K562 (cell line): ENCODE measurements at regions not wholly inside any gene's neighbourhood (a gene's known extent, or its start where the extent isn't known, plus 50 kb on each side); places are given as distances from the start of the nearest gene placed in this dataset.

Experiments
- ATAC-seq: fragments of 200-7000 bp; cut with Tn5 transposase; 3 replicates; pipeline ENCODE4 v1.9.1; 2020; ENCODE audit warnings: moderate library complexity
- BruUV-seq: library from RNA; stranded (reverse); fragments of 400-500 nt; replicated peaks from 2 replicates; lab custom pipeline; 2021; lab: Mats Ljungman, UMichigan
- CTCF ChIA-PET: fragments of 300-600 bp; formaldehyde crosslinking; extraction: SDS; loops from one replicate; lab custom pipeline; 2021; ENCODE audit warnings: low intra/inter-chr PET ratio; lab: Yijun Ruan, JAX
- POLR2A ChIA-PET: fragments of 300-600, 350-650 bp; sonication (Branson Sonifier 250); formaldehyde crosslinking; extraction: SDS; loops from one replicate; lab custom pipeline; 2021; ENCODE audit warnings: antibody characterized with exemption, inconsistent platforms; lab: Yijun Ruan, JAX
- DNase-seq, 4 experiments: peaks; one replicate each; pipeline versions ENCODE4 v3.0.0 to v3.0.0-alpha.2; 2011 to 2018; ENCODE audit warnings: low spot score in 3 of 4, mixed read lengths in 3 of 4; ENCODE audit errors: extremely low read depth in 1 of 4
- FAIRE-seq: peaks from 2 replicates; lab custom pipeline; 2011; peaks lifted over from hg19 to GRCh38; lab: Jason Lieb, UNC
- H2AFZ ChIP-seq: 2 replicates; pipeline ENCODE4 v1.6.0; 2011; ENCODE audit warnings: low read depth, low read length, control low read depth, inconsistent platforms
- H3K27ac ChIP-seq: fragments of 200-600 bp; 3 replicates; pipeline ENCODE4 v1.8.0; 2011; ENCODE audit warnings: low read depth, mild to moderate bottlenecking, control low read depth, inconsistent platforms, low read length, moderate library complexity, mixed read lengths; ENCODE audit errors: extremely low read depth
- H3K27me3 ChIP-seq, 2 experiments: fragments of 300-600 bp in 1 of 2; 2 replicates in 1 of 2; 3 replicates in 1 of 2; pipeline versions ENCODE4 v1.6.0 to v1.8.0; 2011; ENCODE audit warnings: inconsistent platforms in 2 of 2, low read length in 2 of 2, mild to moderate bottlenecking in 1 of 2, mixed read lengths in 1 of 2, moderate library complexity in 1 of 2; ENCODE audit not compliant: control insufficient read depth in 2 of 2, insufficient read depth in 2 of 2
- H3K36me3 ChIP-seq: fragments of 300-600 bp; 3 replicates; pipeline ENCODE4 v1.8.0; 2011; ENCODE audit warnings: mild to moderate bottlenecking, low read length, inconsistent platforms; ENCODE audit not compliant: control insufficient read depth, insufficient read depth
- H3K4me1 ChIP-seq, 2 experiments: fragments of 200-600 bp in 1 of 2; replicated peaks in 1 of 2; 2 replicates in 1 of 2; 3 replicates in 1 of 2; pipeline versions ENCODE4 v1.5.1 to v1.8.0; 2011; ENCODE audit warnings: inconsistent platforms in 2 of 2, low read length in 2 of 2, mild to moderate bottlenecking in 1 of 2, mixed read lengths in 1 of 2, moderate library complexity in 1 of 2; ENCODE audit not compliant: control insufficient read depth in 2 of 2, insufficient read depth in 2 of 2
- H3K4me2 ChIP-seq: 2 replicates; pipeline ENCODE4 v1.6.1; 2011; ENCODE audit warnings: low read length, control low read depth, inconsistent platforms, mixed read lengths; ENCODE audit not compliant: insufficient read depth
- H3K4me3 ChIP-seq: fragments of 200-600 bp; sonication (generic), shearing (Covaris generic); 2 replicates; pipeline ENCODE4 v1.5.1; 2016; ENCODE audit warnings: control low read depth, inconsistent platforms
- H3K79me2 ChIP-seq: fragments of 200-600 bp; 3 replicates; pipeline ENCODE4 v1.8.0; 2011; ENCODE audit warnings: low read length, inconsistent platforms; ENCODE audit not compliant: control insufficient read depth, insufficient read depth
- H3K9ac ChIP-seq, 2 experiments: 2 replicates each; pipeline versions ENCODE4 v1.6.0 to v1.6.1; 2011; ENCODE audit warnings: low read depth in 2 of 2, low read length in 2 of 2, control low read depth in 1 of 2, inconsistent platforms in 1 of 2, mild to moderate bottlenecking in 1 of 2, mixed read lengths in 1 of 2; ENCODE audit not compliant: insufficient read depth in 1 of 2
- H3K9me1 ChIP-seq: one replicate; pipeline ENCODE4 v1.6.0; 2011; ENCODE audit warnings: inconsistent platforms, mild to moderate bottlenecking, low read length, moderate library complexity; ENCODE audit not compliant: control insufficient read depth, insufficient read depth
- H3K9me3 ChIP-seq: replicated peaks from 2 replicates; pipeline ENCODE4 v1.5.1; 2011; ENCODE audit warnings: low read depth, low read length, inconsistent platforms; ENCODE audit not compliant: control insufficient read depth, insufficient read depth
- H4K20me1 ChIP-seq: replicated peaks from 2 replicates; pipeline ENCODE4 v1.6.1; 2011; ENCODE audit warnings: low read length, inconsistent platforms, mixed read lengths; ENCODE audit not compliant: control insufficient read depth, insufficient read depth
- ARHGAP35 ChIP-seq: fragments of 450-650 bp; IDR thresholded peaks from 2 replicates; pipeline ENCODE4 v1.6.1; 2018; ENCODE audit not compliant: partially characterized antibody
- BACH1 ChIP-seq: fragments of 200-800 bp; sonication (Bioruptor generic); IDR thresholded peaks from 2 replicates; pipeline ENCODE4 v1.6.1; 2016; ENCODE audit warnings: missing genetic modification characterization, missing compliant biosample characterization
- CBX8 ChIP-seq: fragments of 200-600 bp; sonication (generic); IDR thresholded peaks from 2 replicates; pipeline ENCODE4 v1.6.1; 2012; ENCODE audit warnings: borderline replicate concordance, mixed run types, low read depth, mild to moderate bottlenecking, moderate library complexity, mixed read lengths, low read length, control low read depth, inconsistent platforms; ENCODE audit not compliant: poor library complexity, severe bottlenecking; ENCODE audit errors: extremely low read depth
- FOSL1 ChIP-seq: fragments of 200-800 bp; sonication (Bioruptor generic); conservative IDR thresholded peaks from 2 replicates; pipeline ENCODE4 v1.6.1; 2016; ENCODE audit warnings: missing genetic modification characterization, missing compliant biosample characterization
- IRF1 ChIP-seq: sonication (generic); formaldehyde crosslinking; IDR thresholded peaks from 2 replicates; pipeline ENCODE4 v1.8.0; 2022; ENCODE audit warnings: missing genetic modification reagents, mild to moderate bottlenecking, borderline replicate concordance
- MEIS2 ChIP-seq: fragments of 450-650 bp; IDR thresholded peaks from 2 replicates; pipeline ENCODE4 v1.6.1; 2014; ENCODE audit warnings: mild to moderate bottlenecking; ENCODE audit not compliant: partially characterized antibody
- PBX2 ChIP-seq, 2 experiments: IDR thresholded peaks in 1 of 2; conservative IDR thresholded peaks in 1 of 2; 2 replicates each; pipeline ENCODE4 v1.6.1; 2016; ENCODE audit warnings: low read depth in 2 of 2, mild to moderate bottlenecking in 1 of 2, missing compliant biosample characterization in 1 of 2, missing genetic modification characterization in 1 of 2, moderate library complexity in 1 of 2
- PHF21A ChIP-seq: fragments of 450-650 bp; IDR thresholded peaks from 2 replicates; pipeline ENCODE4 v1.6.1; 2017; ENCODE audit warnings: low read depth, borderline replicate concordance
- PTTG1 ChIP-seq: fragments of 450-650 bp; IDR thresholded peaks from 2 replicates; pipeline ENCODE4 v1.6.1; 2016; ENCODE audit warnings: low read depth, mild to moderate bottlenecking, missing genetic modification characterization, missing compliant biosample characterization
- RFX5 ChIP-seq: IDR thresholded peaks from 2 replicates; pipeline ENCODE4 v1.6.1; 2011; ENCODE audit warnings: low read depth, mild to moderate bottlenecking, improper control_type of control experiment, low read length
- RNF2 ChIP-seq: sonication (generic); IDR thresholded peaks from 2 replicates; pipeline ENCODE4 v1.6.1; 2016
- RNF219 ChIP-seq: fragments of 250-450 bp; sonication (Bioruptor Pico); IDR thresholded peaks from 2 replicates; pipeline ENCODE4 v1.5.0; 2022; ENCODE audit warnings: mild to moderate bottlenecking
- TRIM24 ChIP-seq, 2 experiments: fragments of 450-650 bp; IDR thresholded peaks; 2 replicates each; pipeline ENCODE4 v1.6.1; 2016
- ZNF212 ChIP-seq: fragments of 450-650 bp; formaldehyde crosslinking; IDR thresholded peaks from 2 replicates; pipeline ENCODE4 v1.4.0; 2020; ENCODE audit warnings: mild to moderate bottlenecking
- ZNF584 ChIP-seq: fragments of 200-800 bp; sonication (Bioruptor generic); IDR thresholded peaks from 2 replicates; pipeline ENCODE4 v1.6.1; 2016; ENCODE audit warnings: low read depth, mild to moderate bottlenecking, missing genetic modification characterization, missing compliant biosample characterization
- ZNF589 ChIP-seq: fragments of 200-800 bp; sonication (Bioruptor generic); IDR thresholded peaks from 2 replicates; pipeline ENCODE4 v1.6.1; 2016; ENCODE audit warnings: low read depth, missing genetic modification characterization, missing compliant biosample characterization
- WGBS: fragments of 100-300 bp; shearing (Covaris generic); methylation state at CpG from one replicate; pipeline ENCODE4 v1.1.6; 2016; ENCODE audit warnings: low coverage, mixed read lengths; ENCODE audit not compliant: insufficient coverage; ENCODE audit errors: missing lambda C conversion rate; 5-methylcytosine and 5-hydroxymethylcytosine counted together
- in situ Hi-C: fragments of 300-500 bp; cut with MboI; formaldehyde crosslinking; loops from 4 replicates; pipeline ENCODE4 v1.15.0; 2018; ENCODE audit warnings: inconsistent platforms, mixed read lengths
- intact Hi-C: fragments of 100-400 bp; cut with micrococcal nuclease; formaldehyde crosslinking; loops from 2 replicates; pipeline ENCODE4 v1.14.2; 2022

GRCh38 chr4:187218705-187219245 lies 495.1 kb upstream of the FAT1 start:
- FAIRE-seq, result no peak
- Histone ChIP-seq H3K4me2 (no peak overlapping the region; the same call in 1 of the 2 replicates), H4K20me1 (no peaks in the 10 kb centered on the region), H3K9me3 (no peaks in the 10 kb centered on the region), H3K27me3 (no peaks in the 10 kb centered on the region), H3K4me1 (no peaks in the 10 kb centered on the region), H3K36me3 (no peaks in the 10 kb centered on the region), H3K9ac (no peak overlapping the region), H3K9me1 (no peaks in the 10 kb centered on the region), H3K27ac (no peak overlapping the region), H2AFZ (no peak overlapping the region), H3K4me3 (no peak overlapping the region), H3K79me2 (no peaks in the 10 kb centered on the region)
- peak; percentile 51; the same call in 1 of the 3 replicates for ATAC-seq
- CTCF ChIA-PET, result no interaction called here
- TF ChIP-seq ZNF212 (CRISPR knock-in tag) (no peak), ZNF584 (CRISPR knock-in tag) (no peak), PTTG1 (tag) (no peak), FOSL1 (tag) (no peak), RNF2 (no peak), BACH1 (tag) (no peak), RNF219 (CRISPR knock-in tag) (no peak), PHF21A (no peak), PBX2 (CRISPR knock-in tag; IDR thresholded peaks at IDR 0.05; ENCODE audit: low read depth) (no peak), PBX2 (tag; conservative IDR thresholded peaks at IDR 0.05; ENCODE audit: low read depth) (0 out of 2 replicates have a peak, but pooled peaks have one; percentile 13), ARHGAP35 (no peak), CBX8 (no peak), TRIM24 (IDR thresholded peaks at IDR 0.05) (no peak), ZNF589 (no peak), RFX5 (no peak), MEIS2 (peak; percentile 52), IRF1 (no peak)
- DNase-seq, result peak in 1 of 4 experiments; percentile 2
- no TSS peak for BruUV-seq
- intact Hi-C loops (no loop called here), in situ Hi-C loops (no loop called here)
- POLR2A ChIA-PET, result no interaction called here
- 2% methylated on average over 18 of the region's 20 CpGs for WGBS
